NCI-H1092 treated with DMSO at 0.1 percent for 48 hours (cell line): ENCODE measurements at regions not wholly inside any gene's neighbourhood (a gene's known extent, or its start where the extent isn't known, plus 50 kb on each side); places are given as distances from the start of the nearest gene placed in this dataset.
"Not testable (repeated sequence)": the region's sequence is repeated elsewhere in the genome, so short reads cannot be mapped to it uniquely, and the experiment has no call there.

Source experiments
- DNase-seq: peaks from one replicate; lab custom pipeline; 2025; lab: John Stamatoyannopoulos, UW

DNA sequence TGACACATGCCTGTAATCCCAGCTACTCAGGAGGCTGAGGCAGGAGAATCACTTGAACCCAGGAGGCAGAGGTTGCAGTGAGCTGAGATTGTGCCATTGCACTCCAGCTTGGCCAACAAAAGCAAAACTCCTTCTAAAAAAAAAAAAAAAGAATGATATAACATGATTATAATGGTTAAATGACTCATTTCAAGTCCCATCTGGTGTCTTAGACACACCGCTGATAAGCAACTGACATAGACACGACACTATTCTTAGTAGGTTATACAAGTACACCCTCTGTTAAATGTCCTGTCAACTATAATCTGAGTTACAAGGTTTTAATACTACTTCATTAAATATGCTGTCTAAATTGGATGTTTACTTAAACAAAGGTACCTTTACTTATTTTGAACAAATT lies 405.3 kb upstream of the CLINT1 start:
- no peak for DNase-seq

DNA sequence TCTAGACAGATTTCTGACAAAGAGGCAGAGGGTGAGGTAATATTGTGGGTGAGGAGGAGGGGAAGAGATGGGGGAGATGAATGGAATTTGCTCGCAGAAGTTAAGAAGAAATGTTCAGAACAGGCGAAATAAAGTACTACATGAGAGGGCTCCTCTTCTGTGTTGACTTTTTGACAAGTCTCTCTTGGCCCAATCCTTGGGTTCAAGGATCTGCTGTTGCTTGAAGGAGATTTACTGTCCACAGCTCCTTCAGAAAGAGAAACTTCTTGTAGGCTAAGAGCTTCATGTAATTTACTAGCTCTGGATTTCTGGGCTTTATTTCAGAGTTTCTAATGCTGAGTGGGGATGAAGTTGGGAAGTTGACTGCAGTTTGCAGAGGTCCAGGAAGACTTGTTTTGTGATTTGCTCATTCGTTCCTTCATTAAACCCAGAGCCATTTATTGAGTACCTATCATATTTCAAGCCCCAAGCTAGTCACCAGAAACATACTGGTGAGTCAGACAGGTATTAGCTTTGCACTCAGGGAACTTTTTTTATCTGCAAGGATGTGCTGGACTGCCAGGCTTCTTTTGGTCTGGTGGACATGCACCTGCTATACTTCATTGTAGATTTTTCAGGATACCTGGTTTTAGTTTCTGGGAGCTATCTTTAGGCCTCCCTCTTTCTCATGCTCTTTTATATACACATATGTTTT lies 402.9 kb upstream of the CLINT1 start:
- DNase-seq = no peak

DNA sequence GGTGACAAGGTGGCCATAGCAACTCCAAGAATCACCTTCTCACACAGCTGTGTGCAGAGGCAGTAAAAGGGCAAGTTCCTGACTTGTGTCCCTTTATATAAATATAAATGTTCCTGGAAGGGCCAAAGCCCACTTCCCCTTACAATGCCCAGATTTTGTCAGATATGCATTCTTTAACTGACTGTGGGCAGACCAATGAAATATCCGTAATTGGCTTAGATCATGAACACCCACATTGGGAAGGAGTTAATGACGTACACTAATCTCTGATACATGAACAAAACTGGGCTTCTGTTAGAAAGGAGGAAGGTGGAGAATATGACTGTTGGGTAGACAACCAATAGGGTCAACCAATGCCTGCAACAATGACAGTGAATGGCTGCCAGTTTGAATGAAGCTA lies 397.2 kb upstream of the CLINT1 start:
- DNase-seq = no peak

DNA sequence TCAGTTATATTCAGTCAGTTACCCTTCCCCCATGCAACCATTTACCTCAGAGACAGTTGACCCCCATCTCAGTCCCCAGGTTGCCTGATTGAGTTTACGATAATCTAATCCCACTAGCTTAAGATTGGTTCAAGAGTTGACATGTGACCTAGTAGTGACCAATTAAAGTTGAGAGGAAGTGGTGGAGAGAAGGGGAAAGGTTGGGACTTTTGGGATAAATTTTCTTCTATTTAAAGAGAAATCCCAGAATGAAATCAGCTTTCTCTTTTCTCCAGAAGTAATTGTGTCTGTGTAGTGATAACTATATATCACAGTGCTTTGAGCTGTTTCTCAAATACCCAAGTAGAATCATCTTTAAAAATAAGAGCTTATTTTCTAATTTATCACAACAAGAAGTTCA lies 396.7 kb upstream of the CLINT1 start:
- DNase-seq = no peak

DNA sequence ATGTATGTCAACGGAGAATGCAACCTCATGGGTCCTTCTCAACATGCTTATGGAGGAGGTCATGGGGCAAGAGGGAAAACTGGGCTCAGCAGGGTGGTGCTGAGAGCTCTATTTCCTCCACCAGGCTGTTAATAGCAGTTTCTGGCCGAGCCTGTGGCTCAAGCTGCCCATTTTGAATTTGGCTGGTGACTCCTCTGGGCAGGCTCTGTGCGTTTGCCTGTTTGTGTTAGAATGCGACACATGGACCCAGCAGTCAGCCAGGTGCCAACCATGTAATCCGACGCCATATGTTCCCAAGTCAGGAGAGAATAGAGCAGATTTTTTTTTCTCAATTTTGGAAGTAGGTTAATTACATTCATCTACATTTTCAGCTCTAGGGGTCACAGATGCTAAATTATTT lies 387.7 kb upstream of the CLINT1 start:
- DNase-seq = peak; percentile 4

DNA sequence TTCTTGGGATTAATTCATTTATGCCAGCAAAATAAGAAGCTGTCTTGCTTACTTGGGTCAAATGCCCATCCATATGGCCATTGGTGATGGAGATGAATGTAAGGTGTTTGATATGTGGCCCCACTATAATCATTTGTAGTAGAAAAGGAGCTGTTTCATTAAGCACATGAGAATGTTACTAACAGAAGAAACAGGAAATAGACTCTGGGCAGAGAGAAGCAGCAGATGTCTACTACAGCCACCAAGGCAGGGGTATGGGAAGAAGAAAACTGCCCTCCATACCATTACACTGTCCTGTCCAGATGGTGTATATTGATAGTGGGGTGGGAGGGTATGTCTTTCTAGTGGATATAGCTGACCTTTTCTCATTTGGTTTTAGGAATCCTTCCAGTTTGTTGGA lies 386.6 kb upstream of the CLINT1 start:
- DNase-seq = no peak

DNA sequence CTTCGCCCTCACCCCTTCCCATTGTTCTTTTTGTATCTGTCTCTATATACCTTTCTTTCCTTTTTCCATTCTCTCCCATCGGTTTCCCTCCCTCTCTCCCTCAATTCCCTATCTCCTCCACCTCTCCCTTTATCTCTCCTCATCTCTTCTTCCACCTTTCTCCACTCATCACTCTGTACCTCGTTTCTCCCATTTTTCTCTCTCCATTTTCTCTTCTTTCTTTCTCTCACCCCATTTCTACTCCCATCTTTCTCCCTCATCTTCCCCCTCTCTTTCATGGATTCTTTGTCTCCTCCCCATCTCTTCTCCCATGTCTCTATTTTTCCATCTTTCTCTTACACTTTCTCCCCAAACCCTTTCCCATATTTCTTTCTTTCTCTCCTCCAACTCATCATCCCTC lies 385.9 kb upstream of the CLINT1 start:
- no peak for DNase-seq

DNA sequence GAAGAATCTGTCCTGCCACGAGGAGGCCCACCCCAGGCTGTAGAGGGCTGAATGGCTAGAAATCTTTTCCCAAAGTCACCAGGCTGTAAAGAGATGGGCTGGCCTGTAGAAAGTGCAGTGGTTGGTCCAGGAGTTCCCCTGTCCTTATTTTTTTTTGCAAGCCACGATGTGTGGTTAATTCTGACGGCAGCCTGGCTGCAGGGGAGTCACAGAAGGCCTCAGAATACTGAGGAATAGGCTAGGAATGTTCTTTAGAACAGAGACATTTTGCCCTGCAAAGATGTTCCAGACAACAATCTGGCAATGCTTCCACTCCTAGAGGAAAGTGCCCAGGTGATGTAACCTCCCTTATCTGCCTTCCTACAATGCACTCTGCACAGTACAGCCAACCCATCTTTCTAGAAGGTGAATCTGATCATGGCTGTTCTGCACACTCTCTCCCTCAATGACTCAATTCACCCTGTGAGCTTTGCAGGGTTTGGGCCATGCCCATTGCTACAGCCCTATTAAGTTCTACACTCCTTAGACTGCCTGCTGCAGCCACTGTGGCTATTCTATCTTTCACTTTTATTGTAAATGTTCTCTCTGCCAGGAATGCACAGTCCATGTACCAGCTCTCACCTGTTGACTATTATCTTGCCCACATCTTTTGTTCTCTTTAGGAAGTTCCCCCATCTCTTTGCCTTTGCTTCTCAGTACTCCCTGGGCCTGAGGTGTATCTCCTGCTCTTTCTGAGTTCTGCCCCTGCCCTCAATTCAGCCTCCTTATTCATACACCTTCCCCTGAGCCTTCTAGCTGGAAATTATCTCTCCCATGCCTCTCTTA lies 377.8 kb upstream of the CLINT1 start:
- DNase-seq = no peak

DNA sequence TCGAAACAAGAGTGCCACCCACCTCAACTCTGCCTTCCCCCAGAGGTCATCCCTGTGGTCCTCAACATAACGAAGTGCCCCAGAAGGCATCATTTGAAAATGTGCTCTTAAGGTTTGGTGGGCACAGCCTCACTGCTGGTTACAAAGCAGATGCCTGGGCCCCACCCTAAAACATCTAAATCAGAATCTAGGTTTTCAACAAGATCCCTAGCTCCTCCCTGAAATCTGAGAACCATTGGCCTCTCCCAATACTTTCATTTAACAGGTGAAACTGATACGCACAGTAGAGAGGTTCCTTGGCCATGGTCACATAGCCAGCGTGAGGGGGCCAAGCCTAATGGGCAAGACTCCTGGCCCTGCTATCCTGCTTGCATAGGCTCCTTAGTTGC lies 376.2 kb upstream of the CLINT1 start:
- no peak for DNase-seq

DNA sequence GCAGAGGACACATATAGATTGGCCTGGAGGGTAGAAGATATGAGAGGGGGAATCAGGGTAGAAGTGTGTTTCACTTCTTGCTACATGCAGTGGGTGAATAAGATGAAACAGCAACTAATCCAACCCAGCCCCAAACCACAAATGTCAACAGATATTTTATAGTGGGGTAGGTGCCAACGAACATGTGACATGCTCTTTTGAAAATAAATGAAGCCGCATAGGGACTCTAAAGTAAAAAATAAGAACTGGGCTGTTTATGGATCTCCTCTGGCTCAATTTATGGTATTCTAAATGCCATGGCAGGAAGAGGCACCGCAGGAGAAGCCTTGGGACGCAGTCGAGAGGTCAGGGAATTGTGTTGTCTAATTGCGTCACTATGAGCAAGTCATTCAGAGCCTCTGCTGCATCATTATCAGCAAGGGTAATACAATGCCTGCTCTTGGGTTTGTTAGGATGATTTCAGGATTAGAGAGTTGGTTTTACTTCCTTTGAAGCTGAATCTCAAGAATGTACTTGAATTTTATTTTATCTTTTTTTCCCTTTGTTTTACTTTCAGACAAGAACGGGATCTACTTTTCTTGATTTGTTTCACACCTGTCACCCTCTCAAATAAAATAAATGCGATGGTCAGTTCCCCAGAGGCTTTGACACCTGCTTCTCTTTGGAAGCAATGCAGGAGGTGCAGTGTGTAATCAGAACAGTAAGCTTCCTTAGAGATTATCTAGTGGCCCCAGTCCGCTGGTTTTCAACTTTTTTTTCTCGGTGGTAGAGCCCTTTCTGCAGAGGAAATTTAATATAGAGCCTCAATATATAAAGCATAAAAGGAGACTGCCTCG lies 375.6 kb upstream of the CLINT1 start:
- DNase-seq = peak; percentile 6

DNA sequence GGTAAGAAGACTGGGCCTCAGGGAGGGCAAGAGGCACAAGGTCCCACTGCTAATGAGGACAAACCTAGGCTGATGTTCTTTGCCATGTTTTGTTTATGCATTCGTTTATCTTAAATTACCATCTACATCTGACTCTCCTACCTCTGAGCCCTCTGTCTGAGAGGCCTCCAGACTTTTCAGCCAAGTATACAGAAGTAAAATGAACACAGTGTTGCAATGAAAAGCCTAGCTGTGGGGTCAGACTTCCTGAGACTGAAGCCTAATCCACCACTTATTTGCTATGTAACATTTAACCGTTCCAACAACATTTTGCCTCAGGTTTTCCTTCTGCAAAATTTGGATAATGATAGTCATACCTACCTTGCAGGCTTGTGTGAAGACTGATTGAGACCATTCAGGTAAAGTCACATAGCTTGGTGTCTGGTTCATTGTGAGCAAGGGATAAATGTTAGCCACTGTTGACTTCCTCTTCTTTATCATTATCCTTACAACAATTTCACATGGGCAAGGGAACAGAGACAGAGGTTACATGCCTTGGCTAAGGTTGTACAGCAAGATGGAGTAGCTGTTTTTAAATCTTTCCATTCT lies 374.9 kb upstream of the CLINT1 start:
- DNase-seq = no peak

DNA sequence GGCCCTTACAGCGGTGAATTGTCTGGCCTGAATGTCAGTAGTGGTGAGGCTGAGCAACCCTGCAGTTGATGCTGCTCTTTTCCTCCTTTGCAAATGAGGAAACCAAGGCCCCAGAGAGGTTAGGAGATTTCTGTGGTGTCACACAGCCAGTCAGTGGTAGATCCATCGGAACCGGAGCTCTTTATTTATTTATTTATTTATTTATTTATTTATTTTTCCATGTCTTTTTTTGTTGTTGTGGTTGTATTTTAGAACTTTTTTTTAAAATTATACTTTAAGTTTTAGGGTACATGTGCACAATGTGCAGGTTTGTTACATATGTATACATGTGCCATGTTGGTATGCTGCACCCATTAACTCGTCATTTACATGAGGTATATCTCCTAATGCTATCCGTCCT lies 368.4 kb upstream of the CLINT1 start:
- DNase-seq = not testable (repeated sequence)

DNA sequence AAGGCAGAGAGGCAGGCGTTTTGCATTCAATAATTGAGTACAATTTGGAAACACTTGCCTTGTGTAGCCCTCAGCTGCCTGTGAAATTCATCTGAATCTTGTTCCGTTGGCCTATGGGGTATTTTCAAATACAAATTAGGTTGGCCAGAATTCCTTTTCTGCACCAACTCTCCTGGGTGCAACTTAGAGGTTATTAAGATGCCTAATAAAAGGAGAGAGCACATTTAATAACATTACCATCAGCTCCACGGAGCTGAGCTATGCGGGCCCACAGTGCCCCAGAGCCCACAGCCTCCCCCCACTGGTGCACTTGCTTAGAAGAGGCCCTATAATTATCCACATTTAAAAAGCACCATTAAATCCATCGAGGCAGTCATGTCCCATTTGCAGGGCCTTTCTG lies 367.6 kb upstream of the CLINT1 start:
- DNase-seq = no peak

DNA sequence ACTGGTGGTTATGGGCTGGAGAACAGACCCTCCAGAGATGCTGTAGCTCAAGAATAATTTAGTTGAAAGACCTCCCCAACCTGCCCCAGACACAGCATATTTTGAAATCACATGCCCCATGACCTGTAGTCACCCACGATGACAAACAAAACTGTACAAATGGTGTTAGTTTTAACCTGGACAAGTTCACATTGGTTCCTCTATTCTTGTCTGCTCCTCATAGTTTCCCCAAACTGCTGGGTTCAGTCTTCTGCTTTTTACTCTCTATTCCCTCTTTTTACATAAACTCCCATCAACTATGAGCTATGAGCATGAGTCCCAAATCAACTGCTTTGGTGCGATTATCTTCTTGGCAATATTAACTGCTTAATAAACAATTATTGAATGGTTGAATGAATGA lies 365.3 kb upstream of the CLINT1 start:
- no peak for DNase-seq

DNA sequence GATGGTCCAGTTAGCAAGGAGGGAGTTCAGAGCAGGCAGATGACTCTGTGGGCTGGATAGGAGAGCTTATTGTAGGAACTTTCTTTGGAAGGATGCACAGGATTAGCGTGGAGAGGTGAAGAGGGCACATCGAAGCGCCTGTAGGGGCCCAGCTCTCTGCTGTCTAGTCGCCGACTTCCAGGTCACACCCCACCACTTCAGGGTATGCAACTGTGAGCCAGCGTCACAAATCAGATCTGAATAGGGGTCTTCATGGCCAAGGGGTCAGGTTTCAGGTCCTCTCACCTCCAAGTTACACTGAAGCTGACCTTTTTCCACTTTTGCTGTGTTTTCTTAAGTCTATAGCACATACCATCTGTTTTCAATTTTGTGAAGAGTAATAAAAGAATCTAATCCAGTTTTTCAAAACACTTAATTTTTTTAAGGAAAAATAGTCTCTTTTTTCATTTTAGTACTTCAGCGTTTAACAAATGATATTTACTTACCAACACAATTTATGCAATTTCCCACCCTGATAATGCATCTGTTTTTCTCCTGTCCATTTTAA lies 364.2 kb upstream of the CLINT1 start:
- DNase-seq = no peak

DNA sequence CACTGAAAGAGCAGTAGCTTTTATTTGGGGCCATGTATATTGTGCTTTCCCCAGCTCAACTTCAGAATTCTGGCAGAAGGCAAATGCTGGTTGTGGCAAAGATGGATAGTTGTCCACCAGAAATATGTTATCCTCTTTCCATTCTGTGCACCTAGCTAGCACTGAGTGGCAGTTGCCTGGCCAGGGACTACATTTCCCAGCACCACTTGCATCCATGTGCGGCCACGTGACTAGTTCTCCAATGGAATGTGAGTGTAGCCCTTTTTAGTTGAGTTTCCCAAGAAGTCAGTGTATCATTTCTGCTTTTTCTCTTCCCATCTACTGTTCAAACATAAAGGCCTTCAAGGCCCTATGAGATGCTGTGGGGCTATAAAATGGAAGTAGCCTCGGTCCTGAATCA lies 354.0 kb upstream of the CLINT1 start:
- DNase-seq = no peak

DNA sequence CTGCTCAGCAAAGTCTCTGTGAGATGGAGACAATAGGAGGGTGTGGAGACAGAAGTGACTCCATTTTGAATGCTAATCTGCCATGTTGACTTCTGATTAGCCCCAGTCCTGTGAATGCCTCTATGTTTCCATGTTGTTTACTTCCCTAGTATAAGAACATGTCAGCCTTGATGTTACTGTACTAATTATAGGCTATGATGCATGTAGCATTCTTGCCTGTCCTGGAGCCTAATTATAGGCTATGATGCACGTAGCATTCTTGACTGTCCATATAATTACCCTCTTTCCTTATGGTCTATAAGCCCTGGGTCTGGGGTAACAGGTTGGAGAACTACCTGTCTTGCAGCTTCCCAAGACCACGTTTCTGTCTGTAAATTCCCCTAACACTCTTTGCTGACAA lies 353.3 kb upstream of the CLINT1 start:
- DNase-seq = no peak

DNA sequence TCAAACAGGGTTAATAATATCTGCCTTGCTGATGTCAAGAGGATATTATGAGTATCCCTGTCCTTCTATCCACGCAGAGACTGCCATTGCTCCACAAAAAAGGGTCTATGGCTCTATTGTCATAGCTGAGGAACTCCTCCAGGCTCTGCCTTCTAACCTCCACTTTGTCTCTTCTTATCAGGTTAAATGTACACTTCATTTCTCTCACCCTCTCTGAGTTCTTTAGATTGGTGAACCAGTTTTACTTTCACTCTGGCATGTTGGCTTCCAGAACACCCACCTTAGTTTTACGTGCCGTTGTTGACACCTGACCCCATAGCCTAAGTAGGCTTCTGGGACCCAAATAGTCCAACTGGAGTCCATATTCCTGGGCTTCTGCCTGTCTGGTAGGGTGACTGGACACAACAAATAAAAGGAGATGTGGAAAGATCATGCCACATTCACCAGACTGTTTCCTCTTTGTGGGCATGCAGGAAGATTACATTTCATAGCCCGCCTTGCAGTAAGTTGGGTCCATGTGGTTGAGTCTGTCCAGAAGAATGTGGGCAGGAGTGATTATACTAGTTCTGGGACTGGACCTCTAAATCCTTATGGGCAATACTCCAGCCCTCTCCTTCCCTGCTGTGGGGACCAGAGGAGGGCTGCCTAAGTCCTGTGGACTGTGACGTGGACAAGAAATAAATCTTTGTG lies 350.4 kb upstream of the CLINT1 start:
- DNase-seq = no peak

DNA sequence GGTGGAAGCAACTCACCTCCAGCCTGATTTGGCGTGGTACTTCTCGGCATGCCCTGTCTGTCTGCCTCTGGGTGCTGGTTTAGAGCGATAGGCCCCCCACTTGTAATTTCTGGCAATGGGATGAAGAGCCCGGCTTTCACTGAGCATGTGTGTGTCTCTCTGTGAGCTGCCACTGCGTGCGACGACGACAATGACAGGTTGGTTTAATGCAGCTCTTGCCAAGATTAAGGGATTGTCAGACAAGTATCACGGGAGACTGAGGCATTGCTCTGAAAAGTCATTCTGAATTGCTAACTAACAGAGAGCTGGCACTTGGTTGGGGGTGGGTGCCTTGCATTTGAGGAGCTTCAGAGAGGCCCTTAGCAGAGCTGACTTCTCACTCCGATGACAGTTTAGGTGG lies 348.8 kb upstream of the CLINT1 start:
- no peak for DNase-seq

DNA sequence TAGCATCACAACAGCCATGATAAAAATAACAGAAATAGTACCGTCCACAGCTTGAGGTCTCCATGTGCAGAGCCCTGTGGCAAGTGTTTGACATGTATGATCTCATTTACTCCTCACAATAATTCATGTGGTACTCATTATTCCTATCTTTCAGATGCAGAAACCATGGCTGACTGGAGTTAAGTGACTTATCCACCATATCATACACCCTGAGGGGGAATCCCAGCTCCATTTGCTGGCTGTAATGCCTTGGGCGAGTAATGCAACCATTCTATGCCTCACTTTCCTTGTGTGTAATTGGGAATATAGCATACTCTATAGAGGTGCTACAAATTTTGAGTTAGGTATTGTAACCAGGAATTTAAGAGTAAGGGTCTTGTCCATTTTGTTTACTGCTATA lies 347.0 kb upstream of the CLINT1 start:
- no peak for DNase-seq

DNA sequence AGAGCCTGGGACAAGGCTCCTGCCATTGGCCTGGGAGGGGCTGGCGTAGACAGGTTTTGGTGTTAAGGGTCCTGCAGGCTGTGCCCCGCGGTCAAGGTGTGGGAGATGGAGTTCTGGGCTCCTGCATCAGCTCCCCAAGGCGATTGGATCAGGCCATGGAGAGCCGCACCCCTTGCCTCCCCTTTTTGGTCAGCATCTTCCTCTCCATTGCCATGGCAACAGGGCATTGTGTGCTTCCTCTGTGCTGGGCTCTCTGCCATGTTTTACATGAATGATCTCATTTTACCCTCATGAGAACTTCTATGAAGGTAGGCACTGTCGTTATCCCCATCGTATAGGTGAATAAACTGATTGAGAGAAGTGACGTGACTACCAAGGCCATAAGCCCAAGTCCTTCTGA lies 344.3 kb upstream of the CLINT1 start:
- DNase-seq = peak; percentile 40

DNA sequence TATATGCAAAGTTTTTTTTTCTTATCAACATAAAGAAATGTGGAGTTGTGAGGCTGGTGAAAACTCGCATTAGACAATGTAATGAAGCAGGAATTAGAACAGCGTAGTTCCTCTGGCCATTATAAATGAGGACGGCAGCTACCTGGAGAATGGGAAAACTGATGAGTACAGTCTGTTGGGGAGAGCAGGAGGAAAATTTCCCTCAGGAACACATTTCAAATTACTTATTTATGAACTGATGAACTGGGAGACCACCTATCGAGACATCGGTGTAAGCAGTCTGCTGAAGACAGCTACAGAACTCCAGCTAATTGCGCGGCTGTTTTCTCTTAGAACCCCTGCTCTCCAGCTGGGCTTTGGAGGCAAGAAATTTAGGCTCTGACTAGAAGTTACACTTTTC lies 343.9 kb upstream of the CLINT1 start:
- no peak for DNase-seq
